ENCODE measurements at regions not wholly inside any gene's neighbourhood (a gene's known extent, or its start where the extent isn't known, plus 50 kb on each side); places are given as distances from the start of the nearest gene placed in this dataset.

DNA sequence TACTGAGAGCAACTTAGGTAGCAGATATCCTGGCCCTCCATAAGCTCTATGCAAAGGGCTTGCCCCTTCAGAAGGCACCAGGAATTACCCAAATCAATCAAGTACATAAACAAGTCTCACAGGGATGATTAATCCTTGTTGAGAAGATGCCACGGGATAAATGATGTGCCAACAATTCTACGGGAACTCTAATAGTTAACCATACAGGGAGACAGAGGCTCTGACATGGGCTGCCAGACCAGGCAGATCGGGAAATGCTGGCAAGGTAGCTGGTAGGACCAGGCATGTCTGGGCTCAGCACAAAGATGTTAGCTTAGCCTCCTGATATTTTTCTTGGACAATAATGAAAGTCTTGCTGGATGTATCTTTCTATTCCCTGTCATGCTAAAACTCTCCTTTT lies 249.3 kb upstream of the THBS1 start:
- DNase-seq (no peak), ATAC-seq (ENCODE audit: poor library complexity) (no peak)
- H3K9me3 Mint-ChIP-seq, result no peaks in the 10 kb centered on the region
- peaks cover 6% of the 10 kb centered on the region for H3K27me3 Mint-ChIP-seq
- no peaks in the 10 kb centered on the region for H3K36me3 Mint-ChIP-seq (ENCODE audit: low read depth)
- Histone ChIP-seq H3K9me3 (ENCODE audit: control insufficient read depth in 1 of 2, insufficient read depth in 1 of 2, low read length in 2 of 2) (no peaks in the 10 kb centered on the region), H3K27me3 (ENCODE audit: control insufficient read depth in 1 of 2, insufficient read depth in 2 of 2, low read length in 2 of 2) (peaks cover 0 to 3% of the 10 kb centered on the region in 2 experiments), H3K4me1 (ENCODE audit: insufficient read depth, low read length) (no peaks in the 10 kb centered on the region), H3K36me3 (ENCODE audit: insufficient read depth, low read length) (no peaks in the 10 kb centered on the region), H3K27ac (ENCODE audit: low read depth in 1 of 2, low read length in 2 of 2) (no peak overlapping the region), H3K4me3 (ENCODE audit: low read length) (no peak overlapping the region)
- ChIA-PET POLR2A (no interaction called here), CTCF (no interaction called here)
- intact Hi-C loops (cut with DNase I, micrococcal nuclease), result no loop called here
- no peak overlapping the region for H3K4me3 Mint-ChIP-seq
- TF ChIP-seq, protein P1, sequence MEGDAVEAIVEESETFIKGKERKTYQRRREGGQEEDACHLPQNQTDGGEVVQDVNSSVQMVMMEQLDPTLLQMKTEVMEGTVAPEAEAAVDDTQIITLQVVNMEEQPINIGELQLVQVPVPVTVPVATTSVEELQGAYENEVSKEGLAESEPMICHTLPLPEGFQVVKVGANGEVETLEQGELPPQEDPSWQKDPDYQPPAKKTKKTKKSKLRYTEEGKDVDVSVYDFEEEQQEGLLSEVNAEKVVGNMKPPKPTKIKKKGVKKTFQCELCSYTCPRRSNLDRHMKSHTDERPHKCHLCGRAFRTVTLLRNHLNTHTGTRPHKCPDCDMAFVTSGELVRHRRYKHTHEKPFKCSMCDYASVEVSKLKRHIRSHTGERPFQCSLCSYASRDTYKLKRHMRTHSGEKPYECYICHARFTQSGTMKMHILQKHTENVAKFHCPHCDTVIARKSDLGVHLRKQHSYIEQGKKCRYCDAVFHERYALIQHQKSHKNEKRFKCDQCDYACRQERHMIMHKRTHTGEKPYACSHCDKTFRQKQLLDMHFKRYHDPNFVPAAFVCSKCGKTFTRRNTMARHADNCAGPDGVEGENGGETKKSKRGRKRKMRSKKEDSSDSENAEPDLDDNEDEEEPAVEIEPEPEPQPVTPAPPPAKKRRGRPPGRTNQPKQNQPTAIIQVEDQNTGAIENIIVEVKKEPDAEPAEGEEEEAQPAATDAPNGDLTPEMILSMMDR (IDR thresholded peaks at IDR 0.05), result no peak
- H3K27ac Mint-ChIP-seq, result no peak overlapping the region
- H3K4me1 Mint-ChIP-seq (ENCODE audit: low read depth), result no peaks in the 10 kb centered on the region

DNA sequence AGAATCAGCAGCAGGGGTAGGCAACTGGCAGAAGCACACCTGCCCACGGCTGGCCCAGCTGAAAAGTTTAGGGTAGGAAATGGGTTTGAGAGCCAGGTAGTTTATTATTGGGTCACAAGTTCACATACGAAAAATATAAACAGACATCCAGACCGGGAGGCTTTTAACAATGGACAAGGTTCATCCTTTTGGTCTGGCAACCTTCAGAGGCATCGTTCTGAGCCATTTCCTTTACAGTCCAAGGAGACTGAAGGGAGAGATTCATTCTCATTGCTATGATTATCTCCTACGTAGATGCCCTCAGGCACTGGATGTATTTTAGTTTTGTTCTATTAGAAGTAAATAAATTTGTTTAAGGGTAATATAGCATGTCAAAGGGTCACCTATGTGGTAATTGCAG lies 248.0 kb upstream of the THBS1 start:
- ChIA-PET CTCF (no interaction called here), POLR2A (no interaction called here)
- Mint-ChIP-seq H3K36me3 (ENCODE audit: low read depth) (no peaks in the 10 kb centered on the region), H3K9me3 (no peaks in the 10 kb centered on the region), H3K4me3 (no peak overlapping the region), H3K4me1 (ENCODE audit: low read depth) (no peaks in the 10 kb centered on the region), H3K27ac (no peak overlapping the region), H3K27me3 (no peaks in the 10 kb centered on the region)
- Histone ChIP-seq H3K4me1 (ENCODE audit: insufficient read depth, low read length) (no peaks in the 10 kb centered on the region), H3K27me3 (ENCODE audit: control insufficient read depth in 1 of 2, insufficient read depth in 2 of 2, low read length in 2 of 2) (no peaks in the 10 kb centered on the region), H3K9me3 (ENCODE audit: control insufficient read depth in 1 of 2, insufficient read depth in 1 of 2, low read length in 2 of 2) (no peaks in the 10 kb centered on the region), H3K4me3 (ENCODE audit: low read length) (no peak overlapping the region), H3K27ac (ENCODE audit: low read depth in 1 of 2, low read length in 2 of 2) (no peak overlapping the region), H3K36me3 (ENCODE audit: insufficient read depth, low read length) (no peaks in the 10 kb centered on the region)
- intact Hi-C loops (cut with DNase I, micrococcal nuclease), result no loop called here
- ATAC-seq (ENCODE audit: poor library complexity), result no peak
- DNase-seq, result no peak
- TF ChIP-seq, protein P1 (IDR thresholded peaks at IDR 0.05), result no peak

DNA sequence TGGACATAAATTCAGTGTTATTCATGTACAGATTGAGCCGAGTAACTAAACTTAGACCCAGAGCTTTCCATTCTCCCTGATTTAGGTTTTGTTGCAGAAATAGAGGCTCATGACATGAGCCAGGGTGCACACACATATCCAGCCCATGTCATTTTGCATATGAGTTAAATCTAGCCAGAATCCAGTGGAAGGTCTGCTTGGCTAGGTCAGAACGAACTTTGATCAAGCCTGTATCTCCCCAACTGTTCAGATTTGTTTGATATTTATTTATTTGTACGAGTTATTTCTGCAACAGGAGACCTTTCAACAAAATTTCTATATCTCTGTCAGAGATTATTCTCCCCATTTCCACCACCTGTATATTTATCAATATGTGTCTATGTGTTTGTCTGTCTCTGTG lies 247.5 kb upstream of the THBS1 start:
- Histone ChIP-seq H3K36me3 (ENCODE audit: insufficient read depth, low read length) (no peaks in the 10 kb centered on the region), H3K27ac (ENCODE audit: low read depth in 1 of 2, low read length in 2 of 2) (no peak overlapping the region), H3K27me3 (ENCODE audit: control insufficient read depth in 1 of 2, insufficient read depth in 2 of 2, low read length in 2 of 2) (no peaks in the 10 kb centered on the region), H3K4me1 (ENCODE audit: insufficient read depth, low read length) (no peaks in the 10 kb centered on the region), H3K4me3 (ENCODE audit: low read length) (no peak overlapping the region), H3K9me3 (ENCODE audit: control insufficient read depth in 1 of 2, insufficient read depth in 1 of 2, low read length in 2 of 2) (no peaks in the 10 kb centered on the region)
- TF ChIP-seq, protein P1 (IDR thresholded peaks at IDR 0.05), result no peak
- H3K27me3 Mint-ChIP-seq, result no peaks in the 10 kb centered on the region
- no peak overlapping the region for H3K4me3 Mint-ChIP-seq
- DNase-seq (no peak), ATAC-seq (ENCODE audit: poor library complexity) (no peak)
- H3K36me3 Mint-ChIP-seq (ENCODE audit: low read depth), result no peaks in the 10 kb centered on the region
- intact Hi-C loops (cut with DNase I, micrococcal nuclease), result no loop called here
- ChIA-PET CTCF (no interaction called here), POLR2A (no interaction called here)
- H3K27ac Mint-ChIP-seq, result no peak overlapping the region
- H3K4me1 Mint-ChIP-seq (ENCODE audit: low read depth), result no peaks in the 10 kb centered on the region
- no peaks in the 10 kb centered on the region for H3K9me3 Mint-ChIP-seq

All from CD4-positive, alpha-beta T cell (primary cell).